Trophoblast cell (in vitro differentiated cells and primary cell): ENCODE measurements at regions not wholly inside any gene's neighbourhood (a gene's known extent, or its start where the extent isn't known, plus 50 kb on each side); places are given as distances from the start of the nearest gene placed in this dataset.

Experiments used
- DNase-seq, 2 donors: peaks; one replicate each; pipeline ENCODE4 v3.0.0-alpha.2; 2016
- H2AFZ ChIP-seq: 2 replicates; pipeline ENCODE4 v1.6.1; 2013; ENCODE audit warnings: low read length, moderate library complexity, mild to moderate bottlenecking; ENCODE audit not compliant: insufficient read depth, poor library complexity
- H2AK5ac ChIP-seq: 2 replicates; pipeline ENCODE4 v1.6.1; 2013; ENCODE audit warnings: mild to moderate bottlenecking, low read length
- H2BK120ac ChIP-seq: 2 replicates; pipeline ENCODE4 v1.6.1; 2013; ENCODE audit warnings: low read length, mild to moderate bottlenecking, moderate library complexity; ENCODE audit not compliant: insufficient read depth, poor library complexity
- H2BK12ac ChIP-seq: 2 replicates; pipeline ENCODE4 v1.6.1; 2013; ENCODE audit warnings: mild to moderate bottlenecking, low read length, moderate library complexity
- H2BK5ac ChIP-seq: 2 replicates; pipeline ENCODE4 v1.6.1; 2013; ENCODE audit warnings: low read length, low read depth, moderate library complexity, mild to moderate bottlenecking; ENCODE audit not compliant: poor library complexity
- H3K14ac ChIP-seq: 2 replicates; pipeline ENCODE4 v1.6.1; 2013; ENCODE audit warnings: mild to moderate bottlenecking, low read length
- H3K18ac ChIP-seq: 2 replicates; pipeline ENCODE4 v1.6.1; 2013; ENCODE audit warnings: mild to moderate bottlenecking, low read length
- H3K23ac ChIP-seq: 2 replicates; pipeline ENCODE4 v1.6.1; 2013; ENCODE audit warnings: low read length
- H3K27ac ChIP-seq: 2 replicates; pipeline ENCODE4 v1.5.1; 2013; ENCODE audit warnings: low read depth, mild to moderate bottlenecking, inconsistent platforms, low read length, moderate library complexity
- H3K27me3 ChIP-seq: 2 replicates; pipeline ENCODE4 v1.6.1; 2013; ENCODE audit warnings: inconsistent platforms, mild to moderate bottlenecking, low read length, moderate library complexity; ENCODE audit not compliant: insufficient read depth
- H3K36me3 ChIP-seq, 2 experiments: 1 replicate in 1 of 2; 2 replicates in 1 of 2; pipeline ENCODE4 v1.6.1; 2013; ENCODE audit warnings: low read length in 2 of 2, mild to moderate bottlenecking in 2 of 2, moderate library complexity in 1 of 2; ENCODE audit not compliant: insufficient read depth in 2 of 2, control insufficient read depth in 1 of 2
- H3K4ac ChIP-seq: 2 replicates; pipeline ENCODE4 v1.6.1; 2013; ENCODE audit warnings: low read depth, mild to moderate bottlenecking, low read length, moderate library complexity
- H3K4me1 ChIP-seq, 2 experiments: 1 replicate in 1 of 2; 2 replicates in 1 of 2; pipeline ENCODE4 v1.6.1; 2013; ENCODE audit warnings: low read length in 2 of 2, mild to moderate bottlenecking in 2 of 2, moderate library complexity in 1 of 2; ENCODE audit not compliant: insufficient read depth in 2 of 2, control insufficient read depth in 1 of 2
- H3K4me2 ChIP-seq: 2 replicates; pipeline ENCODE4 v1.6.1; 2013; ENCODE audit warnings: inconsistent platforms, mild to moderate bottlenecking, low read length, moderate library complexity
- H3K4me3 ChIP-seq: 2 replicates; pipeline ENCODE4 v1.5.1; 2013; ENCODE audit warnings: mild to moderate bottlenecking, low read depth, low read length, inconsistent platforms
- H3K79me1 ChIP-seq: one replicate; pipeline ENCODE4 v1.6.1; 2013; ENCODE audit warnings: low read length
- H3K79me2 ChIP-seq: 2 replicates; pipeline ENCODE4 v1.6.1; 2013; ENCODE audit warnings: low read length, mild to moderate bottlenecking; ENCODE audit not compliant: control insufficient read depth, insufficient read depth, poor library complexity
- H3K9ac ChIP-seq: 2 replicates; pipeline ENCODE4 v1.6.1; 2013; ENCODE audit warnings: mild to moderate bottlenecking, low read length
- H3K9me3 ChIP-seq: 2 replicates; pipeline ENCODE4 v1.6.1; 2013; ENCODE audit warnings: low read depth, mild to moderate bottlenecking, control low read depth, inconsistent platforms, low read length; ENCODE audit not compliant: insufficient read depth
- H4K12ac ChIP-seq: 2 replicates; pipeline ENCODE4 v1.6.1; 2013; ENCODE audit warnings: low read depth, mild to moderate bottlenecking, low read length, moderate library complexity
- H4K8ac ChIP-seq: 2 replicates; pipeline ENCODE4 v1.6.1; 2013; ENCODE audit warnings: low read depth, mild to moderate bottlenecking, low read length, moderate library complexity
- H4K91ac ChIP-seq: one replicate; pipeline ENCODE4 v1.6.1; 2013; ENCODE audit warnings: low read depth, mild to moderate bottlenecking, low read length, moderate library complexity
- WGBS: extraction: QIAGEN DNeasy Blood & Tissue Kit; methylation state at CpG from one replicate; pipeline ENCODE4 v1.1.7; 2013; ENCODE audit warnings: missing lambda C conversion rate; ENCODE audit not compliant: insufficient read length, insufficient coverage; ENCODE audit errors: extremely low coverage; 5-methylcytosine and 5-hydroxymethylcytosine counted together

GRCh38 chr17:36736201-36737156 is 135.1 kb downstream of the MRM1 start:
- H3K27me3 ChIP-seq = no peaks in the 10 kb centered on the region
- H3K79me2 ChIP-seq = no peaks in the 10 kb centered on the region
- DNase-seq = no peak
- H2AK5ac ChIP-seq = no peak overlapping the region
- H3K27ac ChIP-seq = no peak overlapping the region
- no peak overlapping the region for H3K9ac ChIP-seq
- no peak overlapping the region for H2BK120ac ChIP-seq
- no peak overlapping the region for H4K91ac ChIP-seq
- no peaks in the 10 kb centered on the region for H3K36me3 ChIP-seq
- no peak overlapping the region for H3K18ac ChIP-seq
- H3K4ac ChIP-seq = no peak overlapping the region
- no peak overlapping the region for H3K4me2 ChIP-seq
- H3K4me3 ChIP-seq = no peak overlapping the region
- H2AFZ ChIP-seq = no peak overlapping the region
- H4K8ac ChIP-seq = no peak overlapping the region
- no peaks in the 10 kb centered on the region for H3K79me1 ChIP-seq
- WGBS = no CpG with 5 or more reads among the region's 15 CpGs
- no peak overlapping the region for H2BK12ac ChIP-seq
- no peak overlapping the region for H2BK5ac ChIP-seq
- H3K14ac ChIP-seq = no peak overlapping the region
- no peaks in the 10 kb centered on the region for H3K4me1 ChIP-seq
- H3K9me3 ChIP-seq = no peaks in the 10 kb centered on the region
- no peak overlapping the region for H3K23ac ChIP-seq
- H4K12ac ChIP-seq = no peak overlapping the region

- WGBS = no CpG with 5 or more reads among the region's 6 CpGs
- H3K27me3 ChIP-seq = no peaks in the 10 kb centered on the region
- no peak overlapping the region for H2AFZ ChIP-seq
- H3K18ac ChIP-seq = no peak overlapping the region
- H3K79me1 ChIP-seq = no peaks in the 10 kb centered on the region
- H3K9ac ChIP-seq = no peak overlapping the region
- H3K14ac ChIP-seq = no peak overlapping the region
- no peaks in the 10 kb centered on the region for H3K4me1 ChIP-seq
- H3K36me3 ChIP-seq = no peaks in the 10 kb centered on the region
- no peak overlapping the region for H4K12ac ChIP-seq
- no peak overlapping the region for H2BK5ac ChIP-seq
- H2AK5ac ChIP-seq = no peak overlapping the region
- no peak overlapping the region for H2BK12ac ChIP-seq
- no peak overlapping the region for H2BK120ac ChIP-seq
- no peak overlapping the region for H4K8ac ChIP-seq
- H3K79me2 ChIP-seq = no peaks in the 10 kb centered on the region
- H3K4ac ChIP-seq = no peak overlapping the region
- DNase-seq = no peak
- no peak overlapping the region for H3K4me3 ChIP-seq
- no peaks in the 10 kb centered on the region for H3K9me3 ChIP-seq
- no peak overlapping the region for H3K27ac ChIP-seq
- no peak overlapping the region for H4K91ac ChIP-seq
- no peak overlapping the region for H3K4me2 ChIP-seq
- no peak overlapping the region for H3K23ac ChIP-seq
These were observed 137.8 kb downstream of the MRM1 start for GRCh38 chr17:36739208-36739607.

GRCh38 chr17:36740157-36740556 is 138.8 kb downstream of the MRM1 start:
- no peaks in the 10 kb centered on the region for H3K36me3 ChIP-seq

GRCh38 chr17:36741019-36741902 is 139.9 kb downstream of the MRM1 start:
- no peak overlapping the region for H3K27ac ChIP-seq
- H4K8ac ChIP-seq = no peak overlapping the region

More at GRCh38 chr17:36740157-36740556, 138.8 kb downstream of the MRM1 start:
- Histone ChIP-seq H3K23ac (no peak overlapping the region), H4K91ac (no peak overlapping the region), H3K79me1 (no peaks in the 10 kb centered on the region), H2BK12ac (no peak overlapping the region), H3K14ac (no peak overlapping the region), H3K9ac (no peak overlapping the region), H3K4me3 (no peak overlapping the region), H2BK5ac (no peak overlapping the region), H4K12ac (no peak overlapping the region), H2AFZ (no peak overlapping the region), H3K4me1 (no peaks in the 10 kb centered on the region), H4K8ac (no peak overlapping the region), H3K27me3 (no peaks in the 10 kb centered on the region), H2AK5ac (no peak overlapping the region), H3K79me2 (no peaks in the 10 kb centered on the region), H3K4me2 (no peak overlapping the region), H3K18ac (no peak overlapping the region), H3K27ac (no peak overlapping the region), H2BK120ac (no peak overlapping the region), H3K9me3 (no peaks in the 10 kb centered on the region), H3K4ac (no peak overlapping the region)
- WGBS = no CpG with 5 or more reads among the region's 8 CpGs
- DNase-seq = no peak

More at GRCh38 chr17:36741019-36741902, 139.9 kb downstream of the MRM1 start:
- Histone ChIP-seq H3K23ac (no peak overlapping the region), H2AFZ (no peak overlapping the region), H3K4ac (no peak overlapping the region), H2AK5ac (no peak overlapping the region), H4K12ac (no peak overlapping the region), H3K79me2 (no peaks in the 10 kb centered on the region), H3K14ac (no peak overlapping the region), H2BK5ac (no peak overlapping the region), H4K91ac (no peak overlapping the region), H3K79me1 (no peaks in the 10 kb centered on the region), H3K18ac (no peak overlapping the region), H3K9me3 (no peaks in the 10 kb centered on the region), H2BK120ac (no peak overlapping the region), H3K36me3 (no peaks in the 10 kb centered on the region), H3K4me2 (no peak overlapping the region), H2BK12ac (no peak overlapping the region), H3K9ac (no peak overlapping the region), H3K4me3 (no peak overlapping the region), H3K4me1 (no peaks in the 10 kb centered on the region), H3K27me3 (no peaks in the 10 kb centered on the region)
- WGBS = 100% methylated on average over 1 of the region's 6 CpGs
- DNase-seq = no peak
